GM19324 (cell line): ENCODE measurements at regions not wholly inside any gene's neighbourhood (a gene's known extent, or its start where the extent isn't known, plus 50 kb on each side); places are given as distances from the start of the nearest gene placed in this dataset.
"Not testable (repeated sequence)": the region's sequence is repeated elsewhere in the genome, so short reads cannot be mapped to it uniquely, and the experiment has no call there.

ENCODE experiments used
- ATAC-seq: cut with Tn5 transposase; IDR thresholded peaks from one replicate; pipeline ENCODE4 v1.9.1; 2021; ENCODE audit warnings: mild to moderate bottlenecking, moderate library complexity; ENCODE audit not compliant: unreplicated experiment, low FRiP score

DNA sequence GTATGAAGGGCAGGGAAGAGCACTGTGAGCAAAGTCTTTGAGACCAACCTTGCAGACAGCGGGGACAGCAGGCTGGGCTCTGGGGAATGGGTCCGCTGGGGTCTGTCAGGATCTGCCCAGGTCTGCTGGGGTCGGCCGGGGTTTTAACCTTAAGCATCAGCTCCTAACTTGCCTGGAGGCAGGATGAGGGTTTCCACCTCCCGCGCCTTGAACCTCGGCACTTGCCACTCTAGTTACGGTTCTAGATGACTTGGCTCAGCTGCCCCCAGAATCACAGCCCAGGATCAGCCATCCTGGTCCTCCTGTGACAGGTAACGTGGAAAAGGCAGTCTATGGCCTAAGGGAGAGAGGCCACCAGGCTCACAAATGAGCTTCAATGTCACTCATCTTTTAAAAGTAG is 50.4 kb upstream of the CACUL1 start:
- no peak for ATAC-seq

DNA sequence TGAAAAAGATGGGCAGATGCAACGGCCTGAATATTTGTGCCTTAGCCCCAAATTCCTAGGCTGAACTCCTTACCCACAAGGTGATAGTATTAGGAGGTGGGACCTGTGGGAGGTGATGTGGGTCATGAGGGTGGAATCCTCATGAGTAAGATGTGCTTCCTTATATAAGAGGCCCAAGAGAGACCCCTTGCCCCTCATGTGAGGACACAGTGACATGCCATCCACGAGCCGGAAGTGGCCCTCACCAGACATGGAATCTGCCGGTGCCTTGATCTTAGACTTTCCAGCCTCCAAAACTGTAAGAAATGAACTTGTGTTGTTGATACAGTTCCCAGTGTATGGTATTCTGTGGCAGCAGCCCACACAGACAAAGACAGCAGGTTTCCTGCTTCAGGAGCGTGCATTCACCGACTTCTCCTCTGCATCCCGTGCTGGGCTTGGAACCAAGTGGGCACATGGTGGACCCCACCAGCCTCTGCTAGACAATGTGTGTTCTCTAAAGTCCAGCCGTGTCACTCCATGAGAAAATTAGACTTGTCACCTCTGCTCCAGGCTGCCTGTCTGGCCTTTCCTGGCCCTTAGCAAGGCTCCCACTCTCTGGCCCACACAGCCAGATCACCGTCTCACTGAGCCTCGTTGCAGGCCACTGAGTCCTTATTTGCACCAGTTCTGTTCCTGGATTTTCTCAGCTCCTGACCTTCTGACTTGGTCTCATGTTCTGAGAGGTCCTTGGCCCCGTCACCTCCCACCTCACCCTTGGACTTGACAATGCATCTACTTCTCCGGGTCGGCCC is 52.9 kb upstream of the CACUL1 start:
- ATAC-seq: no peak

GRCh38 chr10:118808601-118809356 is 54.0 kb upstream of the CACUL1 start:
- no peak for ATAC-seq

GRCh38 chr10:118809357-118810220 is 54.8 kb upstream of the CACUL1 start:
- no peak for ATAC-seq

DNA sequence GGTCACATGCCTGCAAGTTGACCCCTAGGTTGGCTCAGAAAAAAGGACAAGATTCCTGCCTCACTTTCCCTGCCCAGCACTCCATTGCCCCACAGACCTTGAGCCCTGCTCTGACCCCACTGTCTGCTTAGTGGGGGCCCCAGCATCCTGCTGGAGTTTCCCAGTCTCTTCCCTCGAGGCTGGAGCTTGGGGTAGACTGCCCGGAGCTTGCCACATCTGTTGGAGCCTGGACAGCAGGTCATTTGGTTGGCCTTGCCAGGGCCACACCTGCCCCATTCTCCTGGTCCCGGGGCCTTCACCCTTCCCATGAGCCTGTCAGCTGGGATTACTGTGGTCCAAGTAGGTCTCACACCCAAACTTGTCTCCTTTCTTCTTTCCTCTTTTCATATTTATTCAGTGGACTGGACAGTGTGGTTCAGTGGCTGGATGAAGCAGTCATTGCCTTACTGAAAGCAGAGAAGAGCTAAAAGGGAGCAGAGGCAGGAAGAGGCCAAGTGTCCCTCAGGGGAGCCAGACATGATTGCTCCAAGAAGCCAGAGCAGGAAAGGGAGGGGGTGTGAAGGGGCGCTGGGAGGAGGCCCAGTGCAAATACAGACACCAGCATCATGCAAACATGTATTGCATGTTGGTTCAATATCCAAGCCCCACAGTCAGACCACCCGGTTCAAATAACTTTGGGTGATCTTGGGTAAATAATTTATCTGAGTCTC is 56.2 kb upstream of the CACUL1 start:
- ATAC-seq: no peak

DNA sequence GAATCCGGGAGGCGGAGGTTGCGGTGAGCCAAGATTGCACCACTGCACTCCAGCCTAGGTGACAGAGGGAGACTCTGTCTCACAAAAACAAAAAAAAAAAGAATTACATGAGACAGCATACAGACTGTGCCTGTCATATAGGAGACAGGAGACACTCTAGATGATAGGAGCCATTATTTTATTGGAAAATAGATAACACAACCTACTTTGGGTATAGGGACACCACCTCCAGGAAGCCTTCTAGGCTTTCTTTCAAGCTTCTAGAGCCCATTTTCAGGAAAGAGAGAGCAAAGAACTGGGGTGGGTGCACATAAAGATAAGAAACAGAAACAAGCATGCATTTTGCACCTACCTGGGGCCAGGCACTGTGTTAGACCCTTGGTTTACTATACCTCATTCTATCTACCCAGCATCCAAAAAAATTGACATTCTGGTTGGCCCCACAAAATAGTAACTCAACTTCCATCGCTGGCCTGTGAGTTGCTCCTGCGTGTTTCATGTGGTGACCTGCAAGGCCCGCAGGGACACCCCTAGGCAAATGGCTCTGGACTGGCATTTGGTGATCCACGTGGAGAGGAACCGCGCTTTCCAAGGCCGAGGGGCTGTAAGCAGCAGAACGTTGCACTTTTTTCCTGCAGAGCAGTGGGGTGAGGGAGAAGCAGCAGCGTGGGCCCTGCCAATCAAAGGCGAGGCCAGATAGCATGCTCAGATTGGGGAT is 57.1 kb upstream of the CACUL1 start:
- ATAC-seq: no peak

DNA sequence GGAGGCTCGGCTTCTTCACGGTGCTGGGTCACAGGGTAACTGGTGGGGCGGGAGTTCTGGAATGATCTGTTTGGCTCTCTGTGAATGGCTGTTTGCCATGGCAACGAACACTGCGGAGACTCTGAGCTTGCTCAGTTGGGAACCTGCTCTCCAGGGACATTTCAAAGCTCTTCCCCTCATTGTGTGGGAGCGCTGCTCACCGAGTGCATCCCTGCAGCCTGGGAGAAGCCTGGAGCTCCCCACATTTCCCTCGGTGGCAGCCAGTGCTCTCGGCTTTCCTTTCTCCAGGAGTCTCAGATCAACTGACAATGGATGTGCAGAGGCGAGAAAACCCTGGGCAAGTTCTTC is 57.6 kb upstream of the CACUL1 start:
- ATAC-seq: no peak

- ATAC-seq: not testable (repeated sequence)
Measured at GRCh38 chr10:118813001-118813400, 58.2 kb upstream of the CACUL1 start.

DNA sequence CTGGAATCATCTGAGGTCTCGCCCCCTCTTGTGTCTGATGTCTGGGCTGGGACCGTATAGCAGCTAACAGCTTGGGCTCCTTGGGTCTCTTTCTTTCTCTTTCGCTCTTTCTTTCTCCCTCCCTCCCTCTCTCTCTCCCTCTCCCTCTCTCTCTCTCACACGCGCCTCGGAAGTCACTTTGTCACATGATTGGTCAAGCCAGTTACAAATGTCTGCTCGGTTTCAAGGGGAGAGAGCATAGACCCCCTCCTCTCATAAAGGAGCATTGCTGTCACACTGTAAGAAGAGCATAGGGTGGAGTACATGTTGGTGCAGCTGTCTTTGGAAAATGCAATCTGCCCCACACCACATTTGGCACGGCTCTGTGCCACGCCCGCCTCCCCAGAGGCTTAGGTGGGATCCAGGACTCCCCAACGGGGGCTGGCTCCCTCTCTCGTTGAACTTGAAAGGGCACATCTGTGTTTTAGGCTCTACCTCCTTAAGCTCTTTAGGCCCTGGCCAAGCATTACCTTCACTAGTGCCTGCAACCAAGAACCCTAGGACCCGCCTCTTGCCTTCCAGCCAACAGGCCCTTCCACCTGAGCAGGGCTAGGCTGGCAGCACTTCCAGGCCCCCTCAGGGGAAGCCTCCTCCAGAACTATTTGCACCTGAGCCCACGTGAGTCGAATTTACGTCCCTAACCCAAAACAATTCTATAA is 61.9 kb upstream of the CACUL1 start:
- no peak for ATAC-seq

DNA sequence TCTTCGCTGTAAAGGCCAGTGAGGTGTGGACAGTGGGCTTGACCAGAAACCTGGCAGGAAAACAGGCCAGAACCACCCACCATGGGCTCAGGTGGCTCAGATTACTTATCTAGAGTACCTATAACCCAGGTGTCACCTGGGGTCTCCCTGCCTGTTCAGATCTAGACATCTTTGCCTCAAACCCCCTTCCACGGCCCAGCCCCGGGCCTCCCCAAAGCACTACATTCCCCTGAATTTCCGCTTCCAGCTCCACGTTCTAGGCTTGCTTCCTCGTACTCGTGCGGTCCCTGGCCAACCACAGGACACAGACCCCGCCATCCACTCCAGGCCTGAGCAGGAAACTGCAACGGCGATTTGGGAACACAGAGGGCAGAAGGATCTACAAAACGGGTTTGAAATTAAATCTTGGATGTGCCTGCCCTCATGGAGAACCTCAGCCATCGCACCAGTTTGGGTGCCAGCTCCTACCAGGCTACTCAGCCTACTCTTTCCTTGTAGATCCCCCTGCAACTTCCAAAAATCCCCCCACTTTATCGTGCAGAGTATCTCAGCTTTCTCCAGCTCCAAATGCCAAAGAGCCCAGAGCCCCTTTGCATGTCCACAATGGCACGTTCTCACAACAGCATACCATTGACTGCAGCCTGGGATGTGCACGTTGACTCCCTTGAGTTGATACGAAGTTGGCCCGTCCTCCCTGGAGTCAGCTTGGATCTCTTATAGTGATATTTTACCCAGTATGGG is 62.7 kb upstream of the CACUL1 start:
- ATAC-seq: no peak

- no peak for ATAC-seq
Measured at GRCh38 chr10:118818621-118819221, 64.0 kb upstream of the CACUL1 start.

DNA sequence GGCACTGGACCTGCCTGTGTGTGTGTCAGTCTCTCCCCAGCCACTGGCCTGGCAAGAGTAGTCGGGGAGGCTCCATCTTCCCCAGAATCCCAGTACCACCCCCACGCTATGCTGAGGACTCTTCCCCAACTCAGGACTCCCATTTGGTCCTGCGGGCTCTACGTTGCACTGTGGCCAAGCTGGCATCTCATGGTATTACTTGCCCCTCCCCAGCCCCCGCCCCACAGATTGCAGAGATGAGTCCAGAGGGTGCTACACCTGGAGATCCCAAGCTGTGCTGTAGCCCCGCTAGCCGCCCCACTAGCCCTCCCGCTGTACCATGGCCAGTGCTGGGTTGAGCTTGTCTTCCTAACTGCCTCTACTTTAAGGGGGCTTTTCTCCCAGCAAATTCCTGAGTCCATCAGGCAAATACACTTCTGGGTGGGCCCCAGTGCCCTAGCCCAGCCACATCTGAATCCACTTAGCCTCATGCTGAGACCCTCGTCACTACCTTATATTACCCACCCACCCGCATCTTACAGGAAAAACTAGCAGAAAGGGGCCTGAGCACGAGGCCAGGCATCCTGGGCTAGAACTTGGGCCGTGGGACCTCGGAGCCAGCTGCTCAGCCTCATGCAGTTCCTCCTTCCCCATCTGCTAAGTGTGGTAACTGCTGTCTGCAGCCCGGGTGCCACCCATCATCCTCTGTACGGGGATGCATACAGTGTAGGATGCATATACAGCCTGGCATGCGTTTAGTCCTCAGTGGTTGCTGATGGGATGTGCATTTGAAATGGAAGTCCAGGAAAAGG is 65.8 kb upstream of the CACUL1 start:
- ATAC-seq: no peak

DNA sequence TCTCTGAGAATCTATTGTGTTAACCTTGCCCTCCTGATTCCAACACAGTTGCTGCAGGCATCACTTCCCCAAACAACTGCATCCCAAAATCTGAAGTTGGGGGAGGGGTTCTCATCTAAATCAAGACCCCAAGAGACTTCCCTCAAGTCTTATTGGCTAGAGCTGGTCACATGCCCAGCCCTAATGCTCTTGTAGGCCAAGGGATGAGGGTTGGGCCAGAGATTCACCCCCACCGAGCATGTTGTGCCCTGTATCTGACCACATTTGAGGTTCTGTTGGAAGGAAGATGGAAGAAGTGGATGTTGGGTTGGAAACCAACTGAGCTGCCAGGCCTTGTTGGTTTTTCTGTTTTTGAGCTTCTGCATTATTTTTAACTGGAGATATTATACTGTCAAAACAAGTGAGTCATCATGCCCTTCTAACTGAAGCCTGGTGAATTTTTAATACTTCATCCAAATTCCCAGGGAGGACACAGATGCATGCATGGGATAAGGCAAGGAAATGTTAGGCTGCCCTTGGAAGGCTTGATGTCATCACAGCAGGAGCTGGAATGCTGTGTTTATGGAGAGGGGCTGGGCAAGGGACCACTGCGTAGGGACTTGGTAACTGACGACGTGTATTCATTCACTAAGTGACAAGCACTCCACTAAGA is 68.6 kb upstream of the CACUL1 start:
- no peak for ATAC-seq

GRCh38 chr10:118827053-118827452 is 72.3 kb upstream of the CACUL1 start:
- no peak for ATAC-seq

DNA sequence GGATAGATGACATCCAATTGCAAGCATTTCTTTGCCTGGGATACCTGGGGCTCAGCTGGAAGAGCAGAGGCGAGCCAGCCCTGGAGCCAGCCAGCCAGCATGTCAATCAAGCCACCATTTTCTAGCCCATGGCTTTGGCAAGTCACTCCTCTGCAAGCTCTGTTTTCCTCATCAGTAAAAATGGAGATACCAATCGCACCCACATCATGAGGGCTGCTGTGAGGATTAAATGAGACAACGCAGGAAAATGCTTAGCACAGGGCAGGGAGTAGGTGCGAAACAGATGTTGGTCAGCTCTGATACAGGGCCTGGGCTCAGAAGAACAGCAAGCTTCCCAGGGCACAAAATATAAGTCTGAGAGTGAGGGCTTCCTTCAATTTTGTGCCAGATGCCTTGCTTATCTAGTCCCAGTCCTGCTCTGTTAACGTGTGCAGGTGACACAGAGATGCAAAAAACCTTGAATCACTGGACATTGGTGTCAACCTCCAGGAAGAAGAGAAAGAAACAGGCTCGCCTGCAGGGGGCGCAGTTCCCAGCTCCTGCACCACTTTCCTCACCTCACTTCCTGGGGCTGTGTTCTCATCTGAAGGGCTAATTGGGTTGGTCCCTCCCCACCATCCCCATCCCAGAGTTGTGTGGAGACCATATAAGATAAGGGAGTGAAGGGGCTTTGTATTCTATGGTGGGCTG is 72.8 kb upstream of the CACUL1 start:
- no peak for ATAC-seq

- no peak for ATAC-seq
Measured at GRCh38 chr10:118832241-118832651, 77.5 kb upstream of the CACUL1 start.
